NCI-H2196 treated with DMSO at 0.1 percent for 48 hours (cell line): ENCODE measurements at regions not wholly inside any gene's neighbourhood (a gene's known extent, or its start where the extent isn't known, plus 50 kb on each side); places are given as distances from the start of the nearest gene placed in this dataset.
"Not testable (repeated sequence)": the region's sequence is repeated elsewhere in the genome, so short reads cannot be mapped to it uniquely, and the experiment has no call there.

Experiments used
- DNase-seq: peaks from one replicate; lab custom pipeline; 2025; ENCODE audit not compliant: unreplicated experiment; lab: John Stamatoyannopoulos, UW

DNA sequence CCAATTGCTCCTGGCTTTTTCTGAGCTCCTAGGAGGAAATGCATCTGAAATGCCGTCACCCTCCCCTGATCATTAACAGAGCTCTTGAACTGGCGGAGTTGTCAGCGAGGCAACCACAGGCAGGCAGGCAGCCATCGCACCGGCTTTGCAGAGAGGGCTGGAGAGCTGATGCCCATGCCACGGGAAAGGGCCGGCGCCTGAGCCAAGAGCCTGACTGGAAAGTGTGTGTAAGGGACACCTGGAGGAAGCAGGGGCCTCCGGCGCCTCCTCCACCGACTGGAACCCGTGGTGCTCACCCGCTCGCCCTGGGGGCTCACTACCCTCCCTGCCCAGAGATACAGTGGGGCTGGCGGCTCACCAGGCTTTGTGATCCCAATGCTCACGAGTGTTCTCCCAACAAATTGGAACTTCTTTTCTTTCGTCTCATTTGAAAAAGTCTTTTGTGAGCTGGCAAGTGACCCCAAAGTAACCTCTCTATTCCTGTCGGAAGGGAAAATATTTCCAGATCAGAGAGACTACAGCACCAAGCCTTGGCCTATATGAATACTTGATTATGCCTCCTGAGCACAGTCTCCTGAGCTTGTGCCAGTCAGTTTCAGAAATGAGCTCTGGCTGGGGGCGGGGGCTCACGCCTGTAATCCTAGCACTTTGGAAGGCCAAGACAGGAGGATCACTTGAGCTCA lies 97.7 kb upstream of the SLC25A33 start:
- no peak for DNase-seq

DNA sequence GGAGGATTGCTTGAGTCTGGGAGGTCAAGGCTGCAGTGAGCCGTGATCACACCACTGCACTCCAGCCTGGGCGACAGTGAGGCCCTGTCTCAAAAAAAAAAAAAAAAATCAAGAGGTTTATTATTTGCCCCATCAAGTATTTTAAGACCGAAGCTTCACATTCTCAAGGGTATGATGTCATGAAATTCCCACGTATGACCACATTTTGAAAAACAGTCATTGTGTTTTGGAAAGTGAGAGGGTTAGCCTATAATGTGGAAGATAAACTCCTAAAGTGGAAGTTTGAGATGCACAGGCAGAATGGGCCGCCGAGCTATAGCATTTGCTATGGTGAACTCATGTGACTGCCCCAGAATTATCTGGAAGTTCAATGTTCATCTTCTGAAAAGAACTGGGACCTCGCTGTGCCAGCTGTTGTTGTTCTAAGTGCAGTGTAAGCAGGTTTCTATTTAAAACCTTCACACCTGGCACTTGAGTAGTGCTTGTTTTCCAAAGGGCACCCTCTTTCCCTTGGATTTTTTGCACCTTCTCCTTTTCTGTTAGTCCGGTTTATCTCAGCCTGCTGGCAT lies 96.9 kb upstream of the SLC25A33 start:
- DNase-seq: no peak

DNA sequence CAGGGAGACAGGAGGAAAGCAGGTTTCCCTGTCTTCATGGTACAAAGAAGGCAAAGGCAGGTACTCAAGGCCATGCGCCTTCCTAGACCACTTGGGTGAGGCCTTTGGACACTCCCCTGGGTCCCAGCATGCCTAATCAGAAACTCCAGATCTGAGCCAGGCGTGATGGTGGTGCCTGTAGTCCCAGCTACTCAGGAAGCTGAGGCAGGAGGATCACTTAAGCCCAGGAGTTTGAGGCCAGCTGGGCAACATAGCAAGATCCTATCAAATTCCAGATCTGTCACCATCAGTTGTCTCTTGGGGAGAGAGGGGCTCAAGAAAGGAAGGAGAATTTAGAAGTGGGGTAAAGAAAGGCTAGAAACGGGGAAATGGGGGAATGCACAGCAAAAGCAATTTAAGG lies 96.3 kb upstream of the SLC25A33 start:
- no peak for DNase-seq

DNA sequence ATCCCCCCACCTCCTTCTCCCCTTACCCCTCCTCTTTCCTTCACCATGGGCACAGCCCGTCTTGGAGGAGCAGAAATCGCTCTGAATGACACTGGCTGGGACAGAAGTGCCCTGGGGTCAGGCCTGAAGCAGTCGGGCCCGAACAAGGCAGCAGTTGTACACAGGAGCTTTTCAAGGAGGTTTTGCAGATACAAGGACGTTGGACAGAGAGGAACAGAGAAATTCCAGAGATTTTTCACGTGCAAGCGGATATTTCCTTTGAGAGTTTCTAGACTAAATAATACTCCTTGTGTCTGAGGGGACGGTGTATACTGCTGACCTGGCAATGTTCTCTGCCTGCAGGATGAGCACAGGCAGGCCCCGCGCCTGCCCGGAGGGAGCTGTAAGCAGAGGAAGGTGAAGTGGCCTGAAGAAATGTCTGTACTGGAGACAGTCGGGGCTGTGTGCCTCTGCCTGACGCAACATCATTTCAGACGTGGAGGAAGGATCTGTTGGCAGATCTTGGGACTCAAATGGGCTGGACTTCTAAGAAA lies 95.3 kb upstream of the SLC25A33 start:
- DNase-seq: no peak

DNA sequence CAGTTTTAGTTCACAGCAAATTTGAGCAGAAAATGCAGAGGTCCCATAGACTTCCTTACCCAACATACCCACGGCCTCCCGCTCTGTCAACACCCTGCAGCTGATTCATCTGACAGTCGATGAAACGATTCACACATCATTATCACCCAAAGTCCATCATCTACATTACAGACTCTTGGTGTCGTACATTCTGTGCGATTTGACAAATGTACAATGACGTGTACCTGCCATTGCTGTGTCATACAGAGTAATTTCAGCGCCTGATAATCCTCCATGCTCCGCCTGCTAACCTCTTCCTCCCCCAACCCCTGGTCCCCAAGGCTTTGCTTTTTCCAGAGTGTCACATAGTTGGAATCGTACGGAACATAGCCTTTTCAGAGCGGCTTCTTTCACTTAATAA lies 94.7 kb upstream of the SLC25A33 start:
- DNase-seq: no peak

DNA sequence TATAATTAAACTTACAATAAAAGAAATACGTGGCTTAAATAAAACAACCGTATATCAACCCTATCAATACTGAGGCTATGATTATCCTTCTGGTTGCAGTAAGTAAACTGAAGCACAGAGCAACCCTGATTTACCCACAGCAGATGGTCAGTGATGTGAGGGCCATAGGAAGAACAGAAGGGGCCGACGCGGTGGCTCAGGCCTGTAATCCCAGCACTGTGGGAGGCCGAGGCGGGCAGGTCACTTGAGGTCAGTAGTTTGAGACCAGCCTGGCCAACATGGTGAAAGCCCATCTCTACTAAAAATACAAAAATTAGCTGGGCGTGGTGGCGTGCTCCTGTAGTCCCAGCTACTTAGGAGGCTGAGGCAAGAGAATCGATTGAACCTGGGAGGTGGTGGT lies 94.2 kb upstream of the SLC25A33 start:
- DNase-seq: not testable (repeated sequence)

DNA sequence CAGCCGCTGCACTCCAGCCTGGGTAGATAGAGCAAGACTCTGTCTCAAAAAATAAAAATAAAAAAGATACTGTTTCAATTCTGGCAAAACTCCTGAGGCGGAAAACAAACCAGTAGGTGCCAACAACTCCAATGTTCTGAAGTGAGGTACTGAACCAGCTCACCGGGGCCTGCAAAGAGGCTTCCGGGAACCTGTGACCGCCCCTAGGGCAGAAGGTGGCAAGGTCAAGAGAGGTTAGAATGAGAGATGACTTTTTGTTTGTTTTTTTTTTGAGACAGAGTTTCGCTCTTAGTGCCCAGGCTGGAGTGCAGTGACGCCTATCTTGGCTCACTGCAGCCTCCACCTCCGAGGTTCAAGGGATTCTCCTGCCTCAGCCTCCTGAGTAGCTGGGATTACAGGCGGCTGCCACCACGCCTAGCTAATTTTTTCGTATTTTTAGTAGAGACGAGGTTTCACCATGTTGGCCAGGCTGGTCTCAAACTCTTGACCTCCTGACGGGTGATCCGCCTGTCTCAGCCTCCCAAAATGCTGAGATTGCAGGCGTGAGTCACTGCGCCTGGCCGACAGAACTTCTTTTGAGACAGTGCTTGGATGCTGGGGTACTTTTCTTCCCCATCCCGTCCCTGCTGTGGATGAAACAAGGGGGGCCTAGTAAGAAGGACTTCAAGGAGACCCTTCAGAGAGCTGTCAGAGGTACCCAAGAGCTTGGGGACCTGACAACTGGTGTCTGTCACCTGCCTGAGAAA lies 91.9 kb upstream of the SLC25A33 start:
- no peak for DNase-seq

DNA sequence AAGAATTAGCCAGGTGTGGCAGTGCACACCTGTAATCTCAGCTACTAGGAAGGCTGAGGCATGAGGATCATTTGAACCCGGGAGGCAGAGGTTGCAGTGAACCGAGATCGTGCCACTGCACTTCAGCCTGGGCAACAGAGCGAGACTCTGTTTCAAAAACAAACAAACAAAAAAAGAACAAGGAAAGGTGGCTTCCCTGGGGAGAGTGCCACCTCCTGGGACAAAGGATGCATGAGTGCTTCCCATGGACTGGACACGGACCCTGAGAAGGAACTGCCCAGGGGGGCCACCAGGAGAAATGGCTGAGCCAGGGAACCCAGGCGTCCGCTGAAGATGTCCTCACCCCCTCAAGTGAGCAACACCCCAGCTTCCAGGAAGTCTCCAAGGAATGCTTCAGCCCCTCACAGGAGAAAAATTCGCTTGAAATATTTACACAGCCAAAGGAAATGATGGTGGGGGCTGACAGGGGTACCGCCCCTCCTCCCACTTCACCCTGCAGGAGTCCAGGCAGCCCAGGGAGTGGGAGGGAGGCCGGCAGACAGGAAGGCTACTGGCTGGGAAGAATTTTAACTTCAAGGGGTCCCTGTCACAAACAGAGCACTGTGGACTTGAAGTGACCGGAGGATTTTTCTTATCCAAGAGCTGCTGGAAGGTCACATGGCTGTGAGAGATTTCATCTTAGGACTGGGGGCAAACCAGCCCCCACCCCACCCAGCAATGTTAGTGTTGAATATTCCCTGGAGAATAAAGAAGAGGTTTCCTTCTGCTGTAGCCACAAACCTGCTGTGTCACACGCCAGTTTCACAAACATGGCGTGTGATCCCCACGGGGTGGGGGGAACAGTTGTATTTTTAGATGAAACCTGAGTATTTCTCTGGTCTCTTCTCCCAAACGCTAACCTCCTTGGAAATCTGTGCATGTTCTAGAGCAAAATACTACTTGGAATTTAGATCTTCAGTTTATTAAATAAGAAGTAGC lies 90.8 kb upstream of the SLC25A33 start:
- DNase-seq: no peak

DNA sequence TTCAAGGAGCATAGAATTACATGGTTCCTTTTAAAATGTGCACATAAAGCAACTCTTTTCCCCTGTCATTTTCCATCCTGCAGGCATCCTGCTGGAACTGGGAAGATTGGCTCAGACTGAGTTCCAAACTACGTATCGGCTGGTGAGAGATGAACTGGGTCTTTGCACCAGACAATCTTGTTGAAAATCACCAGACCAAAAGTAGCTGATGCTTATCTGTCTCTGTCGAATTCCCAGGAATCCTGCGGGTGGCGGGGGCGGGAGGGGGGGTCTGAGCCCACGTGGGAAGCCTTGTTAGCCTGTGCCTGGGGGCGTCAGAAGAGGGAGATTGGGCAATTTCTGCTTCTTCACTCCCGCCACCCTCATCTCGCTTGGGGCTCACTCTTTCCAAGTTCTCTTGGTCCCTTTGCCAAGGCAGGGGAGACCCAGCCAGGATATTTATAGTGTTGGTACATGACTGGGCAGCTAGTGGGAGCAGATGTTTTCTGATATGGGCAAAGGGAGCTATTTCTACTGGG lies 90.1 kb upstream of the SLC25A33 start:
- DNase-seq: no peak

DNA sequence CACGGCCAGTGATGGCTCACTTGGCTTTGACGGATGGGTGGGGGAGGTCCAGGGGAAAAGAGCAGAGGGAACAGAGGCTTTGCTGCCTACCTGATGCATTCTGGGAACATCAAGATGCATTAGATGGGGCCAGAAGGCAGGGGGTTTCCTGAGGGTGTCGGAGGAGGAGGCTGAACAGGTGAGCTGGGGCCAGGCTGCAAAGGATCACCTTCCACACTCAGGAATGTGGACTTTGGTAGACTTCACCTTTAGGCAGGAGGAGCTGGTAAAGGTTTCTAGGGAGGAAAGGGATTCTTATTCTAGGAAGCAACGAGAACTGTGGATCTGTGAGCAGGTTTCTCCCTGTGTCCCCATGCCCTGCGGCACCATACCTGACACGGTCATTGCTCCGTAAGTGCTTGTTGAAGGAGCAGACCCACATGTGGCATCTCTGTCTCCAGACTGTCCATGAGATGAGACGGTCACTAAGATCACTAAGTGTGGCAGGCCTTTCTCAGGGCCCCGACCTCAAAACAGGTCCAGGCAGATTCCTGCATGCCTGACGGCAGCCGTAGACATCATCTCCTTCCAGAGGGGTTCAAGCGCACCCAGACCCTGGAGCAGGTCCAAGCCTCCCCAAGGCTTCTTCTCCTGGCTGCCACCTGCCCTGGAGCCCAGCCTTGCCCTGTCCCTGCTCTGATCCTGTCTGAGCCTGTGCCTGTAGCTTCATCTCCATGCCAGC lies 89.1 kb upstream of the SLC25A33 start:
- no peak for DNase-seq

DNA sequence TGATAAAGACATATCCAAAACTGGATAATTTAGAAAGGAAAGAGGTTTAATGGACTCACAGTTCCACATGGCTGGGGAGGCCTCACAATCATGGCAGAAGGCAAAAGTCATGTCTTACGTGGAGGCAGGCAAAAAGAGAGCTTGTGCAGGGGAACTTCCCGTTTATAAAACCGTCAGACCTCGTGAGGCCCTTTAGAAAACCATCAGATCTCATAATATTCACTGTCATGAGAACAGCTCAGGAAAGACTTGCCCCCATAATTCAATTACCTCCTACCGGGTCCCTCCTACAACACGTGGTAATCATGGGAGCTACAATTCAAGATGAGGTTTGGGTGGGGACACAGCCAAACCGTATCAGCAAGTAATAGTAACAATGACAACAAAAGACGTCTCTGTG lies 88.2 kb upstream of the SLC25A33 start:
- DNase-seq: no peak

DNA sequence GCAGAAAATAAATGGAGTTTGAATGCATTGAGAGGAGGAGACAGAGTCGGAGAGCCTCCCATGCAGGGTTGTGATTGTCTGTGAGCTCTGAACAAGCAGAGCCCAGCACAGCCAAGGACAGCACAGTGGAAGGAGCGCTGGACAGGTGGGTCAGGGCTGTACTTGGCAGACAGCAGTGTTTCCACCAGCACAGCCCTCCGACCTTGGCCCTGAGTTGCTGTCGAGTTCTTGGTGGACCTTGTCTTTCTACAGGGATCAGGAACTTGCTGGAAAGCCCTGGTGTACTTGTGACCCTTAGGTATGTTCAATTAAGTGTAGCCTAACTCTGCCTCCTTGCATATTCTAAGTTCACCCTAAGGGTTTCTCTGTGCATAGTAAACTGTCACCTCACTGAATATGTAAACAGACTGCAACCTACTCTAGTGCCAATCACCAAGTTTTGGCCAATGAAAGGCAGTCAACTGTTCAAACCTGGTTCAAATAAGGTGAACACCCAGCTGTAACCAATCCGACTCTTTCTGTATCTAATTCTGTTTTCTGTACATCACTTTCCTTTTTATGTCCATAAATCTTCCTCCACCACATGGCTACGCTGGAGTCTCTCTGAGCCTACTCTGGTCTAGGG lies 86.6 kb upstream of the SLC25A33 start:
- no peak for DNase-seq

DNA sequence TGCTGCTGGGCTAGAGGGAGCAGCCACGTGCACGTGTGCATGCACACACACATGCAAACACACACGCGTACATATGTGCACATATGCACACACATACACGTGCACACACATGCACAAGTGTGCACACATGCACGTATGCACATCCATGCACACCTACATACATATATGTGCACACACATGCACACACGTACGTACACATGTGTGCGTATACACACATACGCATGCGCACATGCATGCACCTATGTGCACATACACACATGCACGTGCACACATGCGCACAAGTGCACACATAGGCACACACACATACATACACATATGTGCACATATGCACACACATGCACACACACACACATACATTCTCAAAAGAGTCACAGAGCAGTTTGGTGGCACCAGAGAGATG lies 85.9 kb upstream of the SLC25A33 start:
- DNase-seq: no peak

DNA sequence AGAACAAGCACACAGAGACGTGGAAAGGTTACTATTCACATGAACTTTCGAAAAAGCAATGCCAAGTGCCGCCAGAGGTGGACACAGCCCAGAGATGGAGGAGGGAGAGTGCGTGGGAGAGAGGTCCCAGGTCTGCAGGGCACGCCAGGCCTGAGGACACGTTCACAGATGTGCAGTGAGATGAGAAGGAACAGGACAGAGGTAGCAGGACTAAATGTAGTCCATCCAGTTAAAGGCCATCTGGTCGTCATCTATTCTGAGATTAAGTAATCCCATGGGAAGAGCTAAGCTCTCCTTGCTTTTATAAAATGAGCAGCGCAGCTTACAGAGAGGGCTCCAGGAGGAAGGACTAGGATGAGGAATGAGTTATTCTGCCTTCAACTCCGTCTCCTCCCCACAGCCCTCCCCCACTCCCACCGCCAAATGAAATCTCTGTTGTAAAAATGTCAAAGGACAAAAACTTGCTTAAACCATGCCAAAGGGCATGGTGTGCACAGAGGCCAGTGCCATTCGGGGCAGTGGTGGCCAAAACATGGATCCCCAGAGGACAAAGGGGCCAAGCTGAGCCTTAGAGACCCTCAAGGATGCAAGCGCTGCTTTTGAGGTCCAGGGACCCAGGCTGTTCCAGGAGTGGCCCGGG lies 85.4 kb upstream of the SLC25A33 start:
- DNase-seq: no peak

DNA sequence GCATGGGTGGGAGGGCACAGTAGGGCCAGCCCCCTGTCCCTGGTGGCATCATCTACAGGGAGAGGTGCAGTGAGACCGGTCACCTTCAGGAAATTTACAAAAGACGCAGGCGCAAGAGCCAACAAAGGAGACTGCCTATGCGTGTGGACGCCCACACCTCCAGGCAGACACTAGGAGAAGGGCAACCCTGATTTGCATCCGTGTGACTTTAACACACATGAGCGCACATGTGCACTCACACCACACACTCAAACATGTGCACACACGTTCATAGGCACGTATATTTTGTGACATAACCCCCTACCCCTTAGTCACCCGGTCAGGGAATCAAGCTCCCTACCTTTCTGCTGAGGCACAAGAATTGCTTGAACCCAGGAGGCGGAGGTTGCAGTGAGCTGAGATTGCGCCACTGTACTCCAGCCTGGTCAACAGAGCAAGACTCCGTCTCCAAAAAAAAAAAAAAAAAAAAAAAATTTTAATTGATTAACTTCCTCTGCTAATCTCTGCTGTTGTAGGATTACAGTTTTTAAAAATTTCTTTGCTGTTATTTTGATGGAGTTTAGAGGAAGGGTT lies 84.7 kb upstream of the SLC25A33 start:
- DNase-seq: no peak

DNA sequence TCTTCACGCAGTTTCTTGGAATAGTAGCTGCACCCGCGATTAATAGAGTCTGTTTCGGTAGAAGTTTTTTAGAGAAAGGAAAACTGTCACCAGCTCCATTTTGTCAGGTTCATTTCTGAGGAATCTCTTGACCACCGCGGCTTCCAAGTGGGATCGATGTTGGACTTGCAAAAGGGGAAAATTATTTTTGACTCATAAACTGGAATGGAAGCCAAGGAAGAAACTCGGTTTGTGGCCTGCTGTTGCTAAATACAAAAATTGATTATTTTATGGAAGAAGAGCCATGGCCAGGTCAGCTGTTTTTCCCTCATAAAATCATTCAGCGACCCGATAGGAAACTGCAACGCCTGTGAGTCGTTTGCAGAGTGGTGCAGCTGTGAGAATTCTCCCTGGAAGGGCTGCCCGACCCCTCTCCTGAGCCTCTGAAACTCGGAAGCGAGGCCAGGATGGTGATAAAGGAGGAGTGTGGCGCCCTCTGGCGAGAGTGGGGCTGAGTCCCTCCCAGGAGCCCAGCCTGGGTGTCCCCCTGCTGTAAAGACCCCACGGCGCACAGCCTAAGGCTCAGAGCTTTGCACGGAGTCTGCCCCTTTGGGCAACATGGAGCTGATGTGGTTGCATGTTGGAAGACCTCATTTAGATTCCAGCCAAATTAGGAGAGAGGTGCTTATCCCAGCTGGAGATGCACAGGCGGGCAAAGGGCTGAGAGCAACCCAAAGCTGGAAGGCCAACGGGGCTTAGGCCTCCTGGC lies 83.6 kb upstream of the SLC25A33 start:
- peak; percentile 14 for DNase-seq

DNA sequence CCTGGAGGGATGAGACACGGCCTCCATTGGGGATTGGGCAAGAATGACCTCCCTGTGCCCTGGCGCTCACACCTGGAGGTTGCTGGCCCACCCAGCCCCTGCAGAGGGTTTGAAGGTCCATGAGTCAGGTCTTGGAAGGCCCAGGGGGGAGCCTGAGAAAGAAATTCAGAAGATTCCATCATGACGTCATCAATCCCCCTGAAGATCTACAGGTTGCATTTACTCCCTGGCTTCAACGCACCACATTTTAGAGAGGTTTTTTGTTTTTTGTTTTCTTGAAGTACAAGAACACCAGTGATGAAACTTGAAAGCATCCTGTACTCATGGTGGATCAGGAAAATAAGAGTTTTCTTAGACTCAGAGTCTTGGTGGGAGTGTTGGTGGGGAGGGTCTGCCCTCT lies 82.4 kb upstream of the SLC25A33 start:
- no peak for DNase-seq

DNA sequence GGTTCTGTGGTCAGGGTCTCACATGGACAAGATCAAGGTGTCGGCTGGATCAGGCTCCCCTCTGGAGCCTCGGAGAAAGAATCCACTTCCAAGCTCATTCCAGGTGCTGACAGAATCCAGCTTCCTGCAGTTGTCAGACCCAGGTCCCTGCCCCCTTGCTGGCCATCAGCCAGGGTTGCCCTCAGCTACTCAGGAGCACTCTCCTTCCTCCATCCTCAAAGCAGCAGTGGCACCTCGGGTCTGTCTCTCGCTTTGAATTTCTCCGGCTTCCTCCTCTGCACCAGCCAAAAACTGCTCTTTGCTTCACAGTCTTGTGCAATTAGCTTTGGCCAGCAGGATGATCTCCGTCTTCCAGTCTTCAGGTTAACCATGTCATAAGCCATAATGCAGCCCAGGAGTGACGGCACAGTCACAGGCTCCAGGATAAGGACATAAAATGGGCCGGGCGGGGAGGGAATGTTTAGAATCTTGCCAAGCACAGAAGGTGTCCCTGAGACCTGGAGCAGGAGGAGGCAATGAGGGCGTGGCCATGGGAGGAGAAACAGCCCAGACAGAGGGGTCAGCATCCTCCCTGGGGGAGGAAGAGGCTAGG lies 79.4 kb upstream of the SLC25A33 start:
- no peak for DNase-seq
